HEK293 (cell line): ENCODE measurements at regions not wholly inside any gene's neighbourhood (a gene's known extent, or its start where the extent isn't known, plus 50 kb on each side); places are given as distances from the start of the nearest gene placed in this dataset.

ENCODE experiments used
- CTCF ChIA-PET: fragments of 350-600 bp; formaldehyde crosslinking; extraction: SDS; loops from one replicate; lab custom pipeline; 2021; ENCODE audit warnings: antibody characterized with exemption; lab: Yijun Ruan, JAX
- POLR2A ChIA-PET: fragments of 300-600 bp; formaldehyde crosslinking; extraction: SDS; loops from one replicate; lab custom pipeline; 2020; ENCODE audit warnings: antibody characterized with exemption, inconsistent platforms; lab: Yijun Ruan, JAX
- H3K27ac ChIP-seq: fragments of 200-500 bp; sonication (Bioruptor generic); 2 replicates; pipeline ENCODE4 v1.5.1; 2014; ENCODE audit warnings: low read depth, low read length, control low read depth, inconsistent platforms; ENCODE audit errors: extremely low read depth
- H3K36me3 ChIP-seq, 2 experiments: fragments of 200-500 bp in 1 of 2; sonication (Bioruptor generic) in 1 of 2; 1 replicate in 1 of 2; 2 replicates in 1 of 2; pipeline ENCODE4 v1.5.1; 2014 to 2017; ENCODE audit warnings: inconsistent platforms in 2 of 2, low read length in 2 of 2; ENCODE audit not compliant: control insufficient read depth in 2 of 2, insufficient read depth in 1 of 2
- H3K4me1 ChIP-seq: fragments of 200-500 bp; sonication (Bioruptor generic); 2 replicates; pipeline ENCODE4 v1.5.1; 2014; ENCODE audit warnings: mild to moderate bottlenecking, low read length, inconsistent platforms; ENCODE audit not compliant: control insufficient read depth, insufficient read depth
- H3K4me3 ChIP-seq: 2 replicates; pipeline ENCODE4 v1.5.1; 2011; ENCODE audit warnings: low read depth, mild to moderate bottlenecking, control low read depth, low read length, moderate library complexity
- H3K9me3 ChIP-seq: fragments of 200-500 bp; sonication (Bioruptor generic); 2 replicates; pipeline ENCODE4 v1.5.1; 2014; ENCODE audit warnings: low read depth, low read length, inconsistent platforms; ENCODE audit not compliant: control insufficient read depth, insufficient read depth
- IKZF3 ChIP-seq: fragments of 450-650 bp; IDR thresholded peaks from 2 replicates; pipeline ENCODE4 v1.5.0; 2018; ENCODE audit warnings: missing biosample characterization, mild to moderate bottlenecking, missing genetic modification characterization, moderate library complexity
- RBAK ChIP-seq: fragments of 450-650 bp; formaldehyde crosslinking; IDR thresholded peaks from 2 replicates; pipeline ENCODE4 v1.5.1; 2016; ENCODE audit warnings: missing biosample characterization, missing genetic modification characterization
- ZFP41 ChIP-seq: fragments of 450-650 bp; formaldehyde crosslinking; IDR thresholded peaks from 2 replicates; pipeline ENCODE4 v1.5.1; 2016; ENCODE audit warnings: missing biosample characterization, missing genetic modification characterization, borderline replicate concordance
- ZNF132 ChIP-seq: fragments of 450-650 bp; formaldehyde crosslinking; IDR thresholded peaks from 2 replicates; pipeline ENCODE4 v1.5.1; 2017; ENCODE audit warnings: missing biosample characterization, missing genetic modification characterization, borderline replicate concordance
- ZNF146 ChIP-seq: fragments of 450-650 bp; formaldehyde crosslinking; IDR thresholded peaks from 2 replicates; pipeline ENCODE4 v1.5.1; 2016; ENCODE audit warnings: missing biosample characterization, missing genetic modification characterization
- ZNF248 ChIP-seq: fragments of 450-650 bp; formaldehyde crosslinking; IDR thresholded peaks from 2 replicates; pipeline ENCODE4 v1.5.1; 2017; ENCODE audit warnings: missing biosample characterization, missing genetic modification characterization
- ZNF280D ChIP-seq: fragments of 450-650 bp; formaldehyde crosslinking; IDR thresholded peaks from 2 replicates; pipeline ENCODE4 v1.5.1; 2016; ENCODE audit warnings: missing biosample characterization, missing genetic modification characterization
- ZNF311 ChIP-seq: fragments of 450-650 bp; formaldehyde crosslinking; IDR thresholded peaks from 2 replicates; pipeline ENCODE4 v1.5.1; 2017; ENCODE audit warnings: missing biosample characterization, missing genetic modification characterization, borderline replicate concordance
- ZNF341 ChIP-seq: fragments of 450-650 bp; formaldehyde crosslinking; IDR thresholded peaks from 2 replicates; pipeline ENCODE4; 2016; ENCODE audit warnings: low read depth, missing biosample characterization, missing genetic modification characterization
- ZNF404 ChIP-seq: fragments of 450-650 bp; formaldehyde crosslinking; IDR thresholded peaks from 2 replicates; pipeline ENCODE4 v1.5.1; 2017; ENCODE audit warnings: missing biosample characterization, missing genetic modification characterization
- ZNF433 ChIP-seq: fragments of 450-650 bp; formaldehyde crosslinking; IDR thresholded peaks from 2 replicates; pipeline ENCODE4 v1.5.1; 2016; ENCODE audit warnings: missing biosample characterization, missing genetic modification characterization, low read depth
- ZNF548 ChIP-seq: fragments of 450-650 bp; formaldehyde crosslinking; IDR thresholded peaks from 2 replicates; pipeline ENCODE4 v1.5.1; 2016; ENCODE audit warnings: missing biosample characterization, missing genetic modification characterization
- ZNF600 ChIP-seq: fragments of 450-650 bp; formaldehyde crosslinking; IDR thresholded peaks from 2 replicates; pipeline ENCODE4 v1.5.1; 2016; ENCODE audit warnings: missing biosample characterization, missing genetic modification characterization
- ZNF664 ChIP-seq: fragments of 450-650 bp; formaldehyde crosslinking; IDR thresholded peaks from 2 replicates; pipeline ENCODE4 v1.5.1; 2016; ENCODE audit warnings: missing biosample characterization, missing genetic modification characterization
- ZNF747 ChIP-seq: fragments of 450-650 bp; formaldehyde crosslinking; IDR thresholded peaks from 2 replicates; pipeline ENCODE4 v1.5.1; 2016; ENCODE audit warnings: missing biosample characterization, missing genetic modification characterization
- ZNF791 ChIP-seq: fragments of 450-650 bp; formaldehyde crosslinking; IDR thresholded peaks from 2 replicates; pipeline ENCODE4 v1.5.1; 2016; ENCODE audit warnings: missing biosample characterization, missing genetic modification characterization
- TF ChIP-seq, protein P1 (sequence below): fragments of 450-650 bp; formaldehyde crosslinking; IDR thresholded peaks from 2 replicates; pipeline ENCODE4 v1.5.1; 2016; ENCODE audit warnings: missing biosample characterization, missing genetic modification characterization
- TF ChIP-seq, protein P2 (sequence below): fragments of 450-650 bp; formaldehyde crosslinking; IDR thresholded peaks from 2 replicates; pipeline ENCODE4 v1.5.1; 2016; ENCODE audit warnings: missing biosample characterization, missing genetic modification characterization
- TF ChIP-seq, protein P3 (sequence below): fragments of 450-650 bp; formaldehyde crosslinking; IDR thresholded peaks from 2 replicates; pipeline ENCODE4 v1.5.1; 2016; ENCODE audit warnings: missing biosample characterization, missing genetic modification characterization

- TF ChIP-seq, protein P1, sequence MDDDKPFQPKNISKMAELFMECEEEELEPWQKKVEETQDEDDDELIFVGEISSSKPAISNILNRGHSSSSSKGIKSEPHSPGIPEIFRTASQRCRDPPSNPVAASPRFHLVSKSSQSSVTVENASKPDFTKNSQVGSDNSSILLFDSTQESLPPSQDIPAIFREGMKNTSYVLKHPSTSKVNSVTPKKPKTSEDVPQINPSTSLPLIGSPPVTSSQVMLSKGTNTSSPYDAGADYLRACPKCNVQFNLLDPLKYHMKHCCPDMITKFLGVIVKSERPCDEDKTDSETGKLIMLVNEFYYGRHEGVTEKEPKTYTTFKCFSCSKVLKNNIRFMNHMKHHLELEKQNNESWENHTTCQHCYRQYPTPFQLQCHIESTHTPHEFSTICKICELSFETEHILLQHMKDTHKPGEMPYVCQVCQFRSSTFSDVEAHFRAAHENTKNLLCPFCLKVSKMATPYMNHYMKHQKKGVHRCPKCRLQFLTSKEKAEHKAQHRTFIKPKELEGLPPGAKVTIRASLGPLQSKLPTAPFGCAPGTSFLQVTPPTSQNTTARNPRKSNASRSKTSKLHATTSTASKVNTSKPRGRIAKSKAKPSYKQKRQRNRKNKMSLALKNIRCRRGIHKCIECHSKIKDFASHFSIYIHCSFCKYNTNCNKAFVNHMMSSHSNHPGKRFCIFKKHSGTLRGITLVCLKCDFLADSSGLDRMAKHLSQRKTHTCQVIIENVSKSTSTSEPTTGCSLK: no peak
- TF ChIP-seq ZNF791 (tag by site-specific recombination) (no peak), ZNF132 (no peak), ZNF747 (tag by site-specific recombination) (no peak), ZNF433 (no peak), ZNF664 (tag by site-specific recombination) (no peak), ZNF600 (tag by site-specific recombination) (no peak), ZNF280D (tag by site-specific recombination) (no peak), ZNF311 (tag by site-specific recombination) (no peak), ZNF341 (tag by site-specific recombination) (no peak)
Observed at GRCh38 chr9:87148331-87149104, 201.2 kb upstream of the GAS1 start (continued).

GRCh38 chr9:87149799-87150198, 202.5 kb upstream of the GAS1 start:
- Histone ChIP-seq H3K36me3 (no peaks in the 10 kb centered on the region), H3K9me3 (no peaks in the 10 kb centered on the region), H3K27ac (no peak overlapping the region), H3K4me1 (no peaks in the 10 kb centered on the region), H3K4me3 (no peak overlapping the region)
- ChIA-PET CTCF (interaction anchor here (0.5 kb wide), 2 partner anchors 18 to 886 kb away, joined by 3 read pairs; no protein-coding TSS in a partner anchor), POLR2A (interaction anchor here (0.6 kb wide), 1 partner anchor 125 kb away, joined by 3 read pairs; no protein-coding TSS in a partner anchor)
- TF ChIP-seq, protein P2, sequence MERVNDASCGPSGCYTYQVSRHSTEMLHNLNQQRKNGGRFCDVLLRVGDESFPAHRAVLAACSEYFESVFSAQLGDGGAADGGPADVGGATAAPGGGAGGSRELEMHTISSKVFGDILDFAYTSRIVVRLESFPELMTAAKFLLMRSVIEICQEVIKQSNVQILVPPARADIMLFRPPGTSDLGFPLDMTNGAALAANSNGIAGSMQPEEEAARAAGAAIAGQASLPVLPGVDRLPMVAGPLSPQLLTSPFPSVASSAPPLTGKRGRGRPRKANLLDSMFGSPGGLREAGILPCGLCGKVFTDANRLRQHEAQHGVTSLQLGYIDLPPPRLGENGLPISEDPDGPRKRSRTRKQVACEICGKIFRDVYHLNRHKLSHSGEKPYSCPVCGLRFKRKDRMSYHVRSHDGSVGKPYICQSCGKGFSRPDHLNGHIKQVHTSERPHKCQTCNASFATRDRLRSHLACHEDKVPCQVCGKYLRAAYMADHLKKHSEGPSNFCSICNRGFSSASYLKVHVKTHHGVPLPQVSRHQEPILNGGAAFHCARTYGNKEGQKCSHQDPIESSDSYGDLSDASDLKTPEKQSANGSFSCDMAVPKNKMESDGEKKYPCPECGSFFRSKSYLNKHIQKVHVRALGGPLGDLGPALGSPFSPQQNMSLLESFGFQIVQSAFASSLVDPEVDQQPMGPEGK (tag by site-specific recombination): no peak
- TF ChIP-seq, protein P3, sequence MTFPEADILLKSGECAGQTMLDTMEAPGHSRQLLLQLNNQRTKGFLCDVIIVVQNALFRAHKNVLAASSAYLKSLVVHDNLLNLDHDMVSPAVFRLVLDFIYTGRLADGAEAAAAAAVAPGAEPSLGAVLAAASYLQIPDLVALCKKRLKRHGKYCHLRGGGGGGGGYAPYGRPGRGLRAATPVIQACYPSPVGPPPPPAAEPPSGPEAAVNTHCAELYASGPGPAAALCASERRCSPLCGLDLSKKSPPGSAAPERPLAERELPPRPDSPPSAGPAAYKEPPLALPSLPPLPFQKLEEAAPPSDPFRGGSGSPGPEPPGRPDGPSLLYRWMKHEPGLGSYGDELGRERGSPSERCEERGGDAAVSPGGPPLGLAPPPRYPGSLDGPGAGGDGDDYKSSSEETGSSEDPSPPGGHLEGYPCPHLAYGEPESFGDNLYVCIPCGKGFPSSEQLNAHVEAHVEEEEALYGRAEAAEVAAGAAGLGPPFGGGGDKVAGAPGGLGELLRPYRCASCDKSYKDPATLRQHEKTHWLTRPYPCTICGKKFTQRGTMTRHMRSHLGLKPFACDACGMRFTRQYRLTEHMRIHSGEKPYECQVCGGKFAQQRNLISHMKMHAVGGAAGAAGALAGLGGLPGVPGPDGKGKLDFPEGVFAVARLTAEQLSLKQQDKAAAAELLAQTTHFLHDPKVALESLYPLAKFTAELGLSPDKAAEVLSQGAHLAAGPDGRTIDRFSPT (tag by site-specific recombination): no peak
- TF ChIP-seq ZNF600 (tag by site-specific recombination) (no peak), ZNF146 (no peak), IKZF3 (tag by site-specific recombination) (no peak), ZNF548 (tag by site-specific recombination) (no peak), ZFP41 (tag by site-specific recombination) (no peak), RBAK (tag by site-specific recombination) (no peak), ZNF248 (tag by site-specific recombination) (no peak), ZNF404 (tag by site-specific recombination) (no peak)
